ENCODE measurements at regions not wholly inside any gene's neighbourhood (a gene's known extent, or its start where the extent isn't known, plus 50 kb on each side); places are given as distances from the start of the nearest gene placed in this dataset.

DNA sequence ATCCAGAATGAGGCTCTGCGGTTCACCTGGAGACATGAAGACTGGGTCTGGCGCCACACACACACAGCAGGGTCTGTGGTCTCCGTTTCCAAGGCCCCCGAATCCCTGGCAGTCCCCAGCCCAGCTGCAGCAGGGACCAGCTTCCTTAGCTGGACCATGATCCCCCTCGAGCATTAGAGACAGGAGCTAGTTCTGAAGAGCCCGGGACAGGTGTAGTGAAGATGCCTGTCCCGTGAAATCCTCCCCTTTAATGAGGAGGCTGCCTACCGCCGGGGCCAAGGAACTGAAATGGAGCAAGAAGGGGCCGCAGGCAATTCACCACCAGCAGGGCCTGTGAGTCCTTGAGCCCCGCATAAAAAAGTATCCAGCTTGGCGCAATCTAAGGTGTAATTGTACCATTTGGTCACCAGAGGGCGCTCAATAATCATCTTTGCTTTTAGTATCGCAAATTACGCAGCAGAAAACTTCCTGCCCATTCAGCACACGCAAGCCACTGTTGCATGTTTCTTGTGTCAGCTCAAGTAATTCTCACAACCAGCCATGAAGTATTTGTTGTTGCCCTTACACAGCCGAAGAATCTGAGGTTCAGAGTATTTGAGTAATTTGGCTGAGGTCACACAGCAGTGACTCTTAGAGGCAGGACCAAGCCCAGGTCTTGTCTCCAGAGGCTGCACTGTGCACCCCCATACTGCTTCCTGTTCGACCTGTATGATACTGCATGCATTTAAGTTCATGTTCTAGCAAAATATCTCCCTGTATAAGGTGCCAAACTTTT lies 54.3 kb upstream of the PPP2R5C start:
- peak; percentile 68 for DNase-seq

DNA sequence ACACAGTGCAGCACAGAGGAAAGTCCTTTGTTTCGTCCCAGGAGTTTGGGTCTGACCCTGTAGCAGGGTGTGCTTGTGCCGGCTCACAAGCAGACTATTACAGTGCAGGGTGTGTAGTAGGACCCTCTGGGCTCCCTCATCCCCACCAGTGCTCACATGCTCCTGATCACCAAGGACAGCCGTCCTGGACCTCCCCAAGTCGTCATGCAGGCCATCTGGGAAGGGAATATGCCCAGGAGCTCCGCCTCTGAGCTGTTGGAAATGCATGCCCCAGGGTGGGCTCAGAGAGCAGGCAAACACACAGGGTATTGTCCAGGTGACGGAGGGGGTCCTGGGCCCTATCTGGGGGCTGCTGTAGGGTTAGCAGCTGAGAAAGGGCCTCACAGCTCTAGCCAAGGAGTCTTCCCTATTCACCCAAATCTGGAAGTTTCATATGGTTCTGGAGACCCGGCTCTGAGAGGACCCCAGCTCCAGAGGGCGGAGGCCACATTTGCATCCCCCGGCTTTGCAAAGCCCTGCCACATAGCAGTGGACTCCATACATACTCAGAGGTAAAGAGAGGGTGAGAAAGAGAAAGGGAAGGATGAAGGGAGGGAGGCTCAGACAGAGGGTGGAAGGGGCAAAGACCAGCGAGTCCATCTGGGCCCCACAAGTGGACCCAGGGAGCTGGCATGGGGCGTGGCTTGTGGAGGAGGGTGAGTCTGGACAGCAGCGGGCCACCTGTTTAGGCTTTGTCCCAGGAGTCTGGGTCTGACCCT lies 53.5 kb upstream of the PPP2R5C start:
- DNase-seq, result no peak

- no peak for DNase-seq
Measured at GRCh38 chr14:101708853-101709532, 52.5 kb upstream of the PPP2R5C start.

DNA sequence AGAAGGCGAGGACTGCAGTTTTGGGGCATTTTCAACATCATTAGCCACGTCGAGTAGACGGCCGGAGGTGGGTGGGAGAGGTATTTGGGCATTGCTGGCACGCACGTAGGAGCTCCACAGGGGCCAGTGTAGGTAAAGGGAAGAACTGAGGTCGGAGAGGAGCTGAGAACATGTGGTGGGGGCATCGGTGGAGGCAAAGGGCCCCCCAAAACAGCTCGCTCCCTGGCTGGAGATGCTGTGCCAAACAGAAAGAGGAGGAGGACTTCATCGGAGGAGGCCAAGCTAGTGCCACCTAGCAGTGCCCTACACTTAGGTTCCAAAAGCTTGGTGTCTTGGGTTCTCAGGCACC lies 52.0 kb upstream of the PPP2R5C start:
- no peak for DNase-seq

DNA sequence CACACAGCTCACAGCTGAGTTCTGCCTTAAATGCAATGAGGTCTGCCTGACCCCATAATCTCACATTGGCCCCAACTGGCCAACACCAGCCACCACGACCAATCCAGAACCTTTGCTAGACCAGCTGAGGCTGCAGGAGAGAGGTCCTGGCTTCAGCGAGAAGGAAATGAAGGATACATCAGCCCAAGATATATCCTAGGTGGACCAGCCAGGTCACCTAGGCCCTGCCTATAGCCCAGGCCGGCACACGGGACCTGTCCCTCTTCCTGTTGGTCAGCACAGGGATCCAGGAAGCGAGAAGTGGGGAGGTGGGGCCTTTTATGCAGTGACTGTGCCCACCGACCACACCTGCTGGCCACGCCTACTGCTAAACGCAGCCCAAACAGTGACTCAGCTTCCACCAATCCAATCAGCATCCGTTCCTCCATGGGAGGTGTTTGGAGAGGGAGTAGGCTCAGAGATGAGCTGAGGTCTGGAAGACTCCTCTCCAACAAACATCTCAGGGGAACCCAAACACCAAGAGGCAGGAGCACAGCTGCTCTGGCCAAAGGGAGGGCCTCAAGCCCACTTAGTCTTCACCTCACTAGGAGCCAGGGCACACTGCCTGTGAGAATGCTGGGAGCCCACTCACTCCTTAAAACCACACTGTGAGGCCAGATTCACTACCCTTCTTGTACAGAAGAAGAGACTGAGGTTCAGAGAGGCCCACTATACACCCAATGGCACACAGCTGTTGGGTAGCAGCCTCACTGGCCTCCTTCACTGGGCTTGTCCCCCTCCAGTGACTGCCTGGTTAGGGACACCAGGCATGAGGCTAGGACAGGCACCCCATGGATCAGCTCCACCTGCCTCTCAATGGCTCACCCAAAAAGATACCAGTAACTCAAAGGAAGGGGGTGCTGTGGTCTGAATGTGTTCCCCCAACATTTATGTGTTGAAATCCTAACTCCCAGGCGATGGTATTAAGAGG lies 51.3 kb upstream of the PPP2R5C start:
- DNase-seq, result no peak

DNA sequence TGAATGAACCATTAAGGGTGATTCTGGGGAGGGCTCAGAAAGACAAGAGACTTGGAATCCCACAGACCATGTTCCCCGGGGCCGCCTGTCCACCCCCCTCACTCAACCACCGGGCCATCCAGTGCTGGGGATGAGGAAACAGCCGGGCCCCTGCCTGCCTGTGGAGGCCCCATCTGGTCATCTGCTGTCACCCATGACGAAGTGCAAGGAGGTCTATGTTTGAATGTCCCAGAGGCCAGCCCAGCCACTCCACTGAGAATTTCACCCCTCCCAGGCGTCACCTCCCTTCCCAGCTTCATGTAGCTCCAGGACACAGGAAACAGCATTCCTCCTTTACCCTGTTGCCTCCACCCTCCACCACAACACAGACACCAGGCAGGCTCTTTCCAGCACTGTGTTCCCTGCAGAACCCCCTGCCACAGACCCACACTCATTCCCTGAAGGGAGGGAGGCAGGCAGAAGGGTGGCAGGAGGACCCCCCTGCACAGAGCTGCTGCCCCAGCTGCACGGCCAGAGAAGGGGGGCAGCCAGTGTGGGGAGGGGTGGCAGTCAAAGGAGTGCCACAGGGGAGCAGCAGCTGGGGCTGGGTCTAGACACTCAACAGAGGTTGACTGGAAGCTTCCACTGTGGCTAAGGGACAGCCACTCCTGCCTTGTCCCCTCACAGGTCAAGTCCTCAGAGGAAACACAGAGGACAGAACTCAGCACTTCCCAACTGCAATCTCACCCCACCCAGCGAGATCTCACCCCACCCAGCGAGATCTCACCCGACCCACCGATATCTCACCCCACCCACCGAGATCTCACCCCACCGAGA lies 50.3 kb upstream of the PPP2R5C start:
- peak; percentile 36 for DNase-seq

Measured in CD4-positive, alpha-beta T cell treated with Interferon gamma for 1 hour (primary cell).